GM12891 (cell line): ENCODE measurements at regions not wholly inside any gene's neighbourhood (a gene's known extent, or its start where the extent isn't known, plus 50 kb on each side); places are given as distances from the start of the nearest gene placed in this dataset.

ENCODE experiments used
- POLR2A ChIP-seq: IDR thresholded peaks from 2 replicates; pipeline ENCODE4 v1.6.1; 2011; ENCODE audit warnings: low read depth, low read length, control low read depth
- POLR2AphosphoS5 ChIP-seq: IDR thresholded peaks from 2 replicates; pipeline ENCODE4 v1.6.1; 2011; ENCODE audit warnings: low read depth, low read length, control low read depth
- SPI1 ChIP-seq: IDR thresholded peaks from 2 replicates; pipeline ENCODE4 v1.6.1; 2011; ENCODE audit warnings: low read depth, low read length, control low read depth
- TAF1 ChIP-seq: IDR thresholded peaks from 2 replicates; pipeline ENCODE4 v1.6.1; 2011; ENCODE audit warnings: low read depth, low read length, control low read depth

DNA sequence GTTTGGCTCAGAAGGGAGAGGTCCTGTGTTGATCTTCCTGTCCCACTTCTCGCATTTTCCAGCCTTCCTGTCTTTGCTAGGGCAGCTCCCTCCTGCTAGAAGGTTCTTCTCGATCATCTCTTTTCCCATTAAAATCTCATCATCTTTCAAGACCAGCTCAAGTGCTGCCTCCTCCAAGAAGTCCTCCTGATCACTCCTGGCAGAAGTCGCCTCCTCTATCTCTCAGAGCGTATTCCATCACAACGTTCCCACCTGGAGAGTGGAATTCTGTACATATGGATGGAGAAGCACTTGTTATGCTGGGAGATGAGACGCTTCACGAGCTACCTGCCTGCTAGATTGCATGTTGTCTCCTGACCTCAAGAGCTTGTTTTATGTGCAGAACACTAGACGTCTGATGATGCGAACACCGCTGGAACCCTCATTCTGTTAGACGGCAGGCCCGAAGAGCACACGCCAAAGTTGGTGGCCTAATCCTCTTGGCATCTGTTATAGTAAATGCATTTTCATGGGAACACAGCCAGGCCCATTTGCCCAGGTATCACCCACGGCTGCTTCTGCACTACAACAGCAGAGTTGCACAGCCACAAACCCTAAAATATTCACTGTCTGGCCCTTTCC is 68.0 kb upstream of the INSIG1 start:
- no peak for TF ChIP-seq POLR2AphosphoS5
- no peak for TF ChIP-seq POLR2A
- no peak for TF ChIP-seq SPI1
- no peak for TF ChIP-seq TAF1
